OCI-LY7 (cell line): ENCODE measurements at regions not wholly inside any gene's neighbourhood (a gene's known extent, or its start where the extent isn't known, plus 50 kb on each side); places are given as distances from the start of the nearest gene placed in this dataset.

ENCODE experiments used
- CTCF ChIP-seq: fragments of 200-600 bp; sonication (generic); conservative IDR thresholded peaks from 2 replicates; pipeline ENCODE4 v1.5.1; 2014; ENCODE audit warnings: mild to moderate bottlenecking, antibody characterized with exemption, low read length, moderate library complexity, mixed read lengths
- EZH2phosphoT487 ChIP-seq: fragments of 200-600 bp; sonication (generic); IDR thresholded peaks from 2 replicates; pipeline ENCODE4 v1.6.1; 2018; ENCODE audit warnings: low read depth, borderline replicate concordance, mild to moderate bottlenecking, mixed run types, antibody characterized with exemption, low read length, moderate library complexity, mixed read lengths

GRCh38 chr10:131760416-131761166 lies 140.2 kb upstream of the PPP2R2D start:
- TF ChIP-seq CTCF (no peak), EZH2phosphoT487 (no peak)
